ENCODE measurements at regions not wholly inside any gene's neighbourhood (a gene's known extent, or its start where the extent isn't known, plus 50 kb on each side); places are given as distances from the start of the nearest gene placed in this dataset.

- Histone ChIP-seq H3K56ac (ENCODE audit: extremely low read depth, insufficient read depth, low read length) (peak overlapping the region; percentile 0; the same call in 1 of the 2 replicates), H2AK9ac (replicated peaks; ENCODE audit: low read depth, low read length, poor library complexity) (no peak overlapping the region), H4K5ac (ENCODE audit: low read depth, low read length) (no peak overlapping the region), H3K27ac (ENCODE audit: insufficient read depth, low read length) (no peak overlapping the region), H3K9ac (ENCODE audit: low read depth, low read length) (no peak overlapping the region), H3K36me3 (ENCODE audit: control insufficient read depth, insufficient read depth, low read length) (no peaks in the 10 kb centered on the region), H3K79me1 (ENCODE audit: low read depth in 1 of 2, low read length in 2 of 2) (peaks cover 32 to 46% of the 10 kb centered on the region in 2 experiments), H3K9me1 (ENCODE audit: insufficient read depth, low read length) (no peaks in the 10 kb centered on the region; the same call in 1 of the 2 replicates), H2AFZ (replicated peaks; ENCODE audit: low read length, poor library complexity) (no peak overlapping the region), H2BK120ac (ENCODE audit: low read depth, low read length) (no peak overlapping the region), H3K23ac (ENCODE audit: low read depth, low read length) (no peak overlapping the region), H4K20me1 (ENCODE audit: insufficient read depth, low read length) (peaks cover 19% of the 10 kb centered on the region; the same call in 1 of the 2 replicates), H3K27me3 (ENCODE audit: control insufficient read depth, insufficient read depth, low read length) (no peaks in the 10 kb centered on the region), H4K91ac (ENCODE audit: insufficient read depth, low read depth, low read length) (no peak overlapping the region), H2BK20ac (ENCODE audit: low read depth, low read length) (no peak overlapping the region), H3K18ac (ENCODE audit: low read depth, low read length) (peak overlapping the region; percentile 2; the same call in 1 of the 2 replicates), H2BK5ac (ENCODE audit: low read depth, low read length, poor library complexity, severe bottlenecking) (peak overlapping the region; percentile 27), H3K4me1 (ENCODE audit: control insufficient read depth, insufficient read depth, low read length) (peaks cover 4% of the 10 kb centered on the region; the same call in 1 of the 2 replicates), H3K4me3 (ENCODE audit: insufficient read depth, low read depth, low read length) (no peak overlapping the region), H2BK15ac (ENCODE audit: low read depth, low read length) (no peak overlapping the region), H3K9me3 (ENCODE audit: control insufficient read depth, insufficient read depth, low read length) (peaks cover 3% of the 10 kb centered on the region; the same call in 1 of the 2 replicates), H4K8ac (ENCODE audit: low read depth in 2 of 2, low read length in 2 of 2) (no peak overlapping the region), H3K4me2 (ENCODE audit: low read depth, low read length) (no peak overlapping the region; the same call in 1 of the 2 replicates), H2AK5ac (ENCODE audit: low read depth, low read length) (no peak overlapping the region), H3K4ac (ENCODE audit: low read depth, low read length) (no peak overlapping the region), H3K14ac (replicated peaks; ENCODE audit: low read depth, low read length) (no peak overlapping the region)
- CTCF ChIA-PET = no interaction called here
- POLR2A ChIA-PET (ENCODE audit: unreplicated experiment) = no interaction called here
- intact Hi-C loops (cut with micrococcal nuclease) (no loop called here), in situ Hi-C loops (cut with MboI; ENCODE audit: low sequenced_read_pairs) (no loop called here), dilution Hi-C loops (cut with HindIII; ENCODE audit: low sequenced_read_pairs, unreplicated experiment) (no loop called here)
- ATAC-seq (ENCODE audit: low read depth) (peak; percentile 81), DNase-seq (peak; percentile 78)
- TF ChIP-seq MXI1 (IDR thresholded peaks at IDR 0.05; ENCODE audit: borderline replicate concordance, low read depth, low read length) (no peak), CTCF (conservative IDR thresholded peaks at IDR 0.05; ENCODE audit: low read depth, low read length) (no peak), USF2 (IDR thresholded peaks at IDR 0.05; ENCODE audit: low read depth, low read length) (no peak), RFX5 (IDR thresholded peaks at IDR 0.05; ENCODE audit: low read depth, low read length) (no peak), MAFK (IDR thresholded peaks at IDR 0.05; ENCODE audit: low read depth, low read length) (no peak), FOS (IDR thresholded peaks at IDR 0.05; ENCODE audit: low read depth, low read length) (no peak), NFE2L2 (IDR thresholded peaks at IDR 0.05; ENCODE audit: low read depth, low read length) (no peak)
- no TSS peak for BruUV-seq (replicated peaks)
- no CpG with 5 or more reads among the region's 1 CpG for WGBS, 2 experiments (ENCODE audit: extremely low coverage in 2 of 2, insufficient read length in 1 of 2)
Observed at GRCh38 chr14:71498212-71498611, 434.0 kb upstream of the RGS6 start.
